ENCODE measurements at regions not wholly inside any gene's neighbourhood (a gene's known extent, or its start where the extent isn't known, plus 50 kb on each side); places are given as distances from the start of the nearest gene placed in this dataset.

DNA sequence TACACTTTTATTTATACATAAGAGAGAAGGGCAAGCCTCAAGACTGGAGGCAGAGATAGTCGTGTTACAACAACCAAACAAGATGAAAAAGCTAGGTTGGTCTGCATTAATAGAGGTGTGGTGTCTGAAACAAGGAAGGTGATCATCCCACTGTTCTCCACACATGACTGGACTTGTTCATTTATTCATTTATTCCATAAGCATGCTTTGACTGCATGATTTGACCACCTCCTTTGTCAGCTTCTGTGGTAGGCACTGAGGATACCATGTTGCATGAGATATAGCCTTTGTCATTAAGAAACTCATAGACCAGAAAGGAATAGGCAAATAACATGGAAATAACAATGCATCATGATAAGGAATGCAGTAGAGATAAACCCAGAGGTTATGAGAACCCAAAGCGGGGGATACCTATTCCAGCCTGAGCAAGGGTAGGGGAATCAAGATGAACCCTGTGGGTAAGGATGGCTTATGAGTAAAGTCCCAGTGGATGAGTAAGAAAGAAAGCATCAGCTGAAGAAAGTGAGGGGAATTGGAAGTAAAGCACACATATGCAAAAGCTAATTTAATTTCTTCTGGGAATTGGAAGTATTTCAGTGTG is 173.7 kb upstream of the FGGY start:
- DNase-seq (ENCODE audit: low read depth in 2 of 2), result no peak

GRCh38 chr1:59124166-59124565 is 172.7 kb upstream of the FGGY start:
- no peak for DNase-seq (ENCODE audit: low read depth in 2 of 2)

DNA sequence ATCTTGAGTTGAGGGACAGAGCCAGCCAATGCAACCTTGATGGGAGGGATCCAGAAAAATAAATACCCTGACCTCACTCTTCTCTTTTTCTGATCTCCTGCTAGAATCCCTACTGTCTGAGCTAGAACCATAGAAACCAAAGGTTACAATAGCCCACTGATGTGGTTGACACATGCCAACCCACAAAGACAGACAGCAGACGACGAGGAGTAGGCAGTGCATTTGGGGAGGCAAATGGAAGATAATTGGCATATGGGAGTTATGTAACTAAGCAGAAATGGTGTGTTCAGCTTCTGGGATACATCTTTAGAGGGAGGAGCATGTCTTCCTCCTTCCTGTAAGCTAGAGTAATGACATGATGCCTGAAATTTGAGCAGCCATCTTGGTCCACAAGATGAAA is 171.7 kb upstream of the FGGY start:
- no peak for DNase-seq (ENCODE audit: low read depth in 2 of 2)

DNA sequence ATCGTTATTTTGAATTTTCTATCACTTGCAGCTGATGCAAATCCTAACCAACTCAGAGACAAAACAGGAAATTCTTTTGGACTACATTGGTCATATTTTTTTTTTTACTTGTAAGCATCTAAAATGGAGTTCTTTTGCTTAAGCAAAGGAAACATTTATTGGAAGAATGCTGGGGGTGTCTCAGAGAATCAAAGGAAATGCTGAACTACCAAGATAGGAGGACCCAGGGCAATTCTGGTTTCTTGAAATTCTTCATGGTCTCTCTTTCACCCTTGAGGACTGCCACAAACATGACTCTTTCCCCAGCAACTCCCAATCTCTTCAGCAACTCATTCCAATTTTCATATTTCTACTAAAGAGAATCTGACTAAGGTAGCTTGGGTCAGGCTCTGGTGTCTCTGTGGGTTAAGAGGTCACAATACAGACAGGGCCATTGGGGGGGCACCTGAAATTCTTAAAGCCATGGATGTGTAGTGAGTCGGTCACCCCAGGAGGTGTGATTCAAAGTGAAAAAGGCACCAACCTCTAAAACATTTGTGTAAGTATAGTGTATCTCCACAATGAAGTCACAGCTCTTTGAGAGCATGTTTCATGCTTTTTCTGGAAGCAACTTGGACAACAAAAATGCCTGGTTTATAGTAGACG is 171.1 kb upstream of the FGGY start:
- DNase-seq (ENCODE audit: low read depth in 2 of 2), result no peak

DNA sequence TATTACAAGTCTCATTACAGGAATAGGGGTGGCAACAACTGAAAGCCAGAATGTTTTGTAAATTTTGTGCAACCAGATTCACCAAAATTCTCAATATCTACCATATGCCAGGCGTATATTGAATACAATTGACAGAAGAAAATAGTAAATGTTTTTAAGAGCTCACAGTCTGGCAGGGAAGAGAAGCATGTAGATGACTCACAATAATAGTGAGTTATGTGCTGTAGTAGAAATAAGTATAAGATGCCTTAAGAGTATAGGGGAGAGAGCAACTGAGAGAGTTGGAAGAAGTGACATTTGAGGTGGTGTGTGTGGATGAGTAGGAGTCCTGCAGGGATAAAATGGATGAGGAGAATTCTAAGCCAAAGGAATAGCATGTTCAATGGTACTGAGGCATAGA is 170.5 kb upstream of the FGGY start:
- DNase-seq (ENCODE audit: low read depth in 2 of 2), result no peak

DNA sequence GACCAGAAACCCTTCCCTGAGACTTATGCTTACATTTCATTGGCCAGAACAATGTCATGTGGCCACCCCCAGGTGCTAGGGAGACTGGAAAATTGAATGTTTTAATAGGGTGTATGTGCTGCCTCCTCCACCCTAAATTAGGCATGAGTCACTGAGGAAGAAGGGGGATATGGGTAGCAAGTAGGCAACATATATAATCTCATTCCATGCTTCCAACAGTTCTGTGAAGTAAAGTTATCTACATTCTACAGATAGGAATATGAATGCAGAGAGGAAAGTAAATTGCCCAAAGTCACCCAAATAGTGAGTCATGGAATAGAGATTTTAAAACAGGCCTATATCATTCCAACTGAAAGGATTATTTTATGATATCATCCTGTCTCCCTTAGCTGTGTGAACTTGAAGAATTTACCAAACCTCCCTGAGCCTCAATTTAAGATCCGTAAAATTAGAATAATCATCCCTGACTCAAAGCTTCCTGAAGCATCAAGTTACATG is 168.6 kb upstream of the FGGY start:
- DNase-seq (ENCODE audit: low read depth in 2 of 2), result no peak

DNA sequence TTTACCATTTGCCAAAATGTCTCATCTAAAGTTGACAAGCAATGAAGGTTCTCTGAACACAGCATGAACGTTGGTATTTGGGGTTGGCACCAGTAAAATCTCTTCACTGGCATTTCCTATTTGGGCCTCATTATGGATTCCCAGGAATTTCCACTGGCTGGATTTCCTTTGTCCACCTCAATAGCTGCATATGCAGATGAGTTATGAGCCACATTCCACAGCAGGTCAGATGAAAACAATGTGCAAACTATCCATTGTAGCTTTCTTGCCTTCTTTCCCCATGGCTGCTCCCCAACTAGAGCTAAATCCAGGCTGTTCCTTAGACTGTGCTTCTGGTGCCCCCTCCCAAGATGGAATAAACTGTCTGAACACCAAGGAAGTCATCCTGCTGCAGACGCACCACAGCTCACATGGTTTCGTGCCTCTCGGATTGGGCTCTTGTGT is 168.1 kb upstream of the FGGY start:
- DNase-seq (ENCODE audit: low read depth in 2 of 2), result no peak

DNA sequence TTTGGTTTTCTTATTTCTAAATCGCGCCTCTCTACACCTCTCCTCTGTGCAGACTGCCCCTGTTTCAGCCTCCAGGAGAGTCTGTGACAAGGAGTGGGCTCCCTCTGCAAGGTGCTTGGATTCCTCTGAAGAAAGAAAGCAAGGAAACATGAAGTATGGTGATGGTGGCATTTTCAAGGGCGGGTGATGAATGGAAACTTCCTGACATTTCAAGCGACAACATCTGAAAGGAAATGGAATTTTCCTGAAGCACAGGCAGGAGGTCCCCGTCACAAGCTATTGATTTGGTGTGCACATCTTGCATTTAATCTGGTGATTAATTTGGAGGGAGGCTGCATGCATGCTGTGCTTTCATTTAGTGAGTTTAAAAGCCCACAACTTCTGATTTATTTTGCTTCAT is 164.6 kb upstream of the FGGY start:
- no peak for DNase-seq (ENCODE audit: low read depth in 2 of 2)

DNA sequence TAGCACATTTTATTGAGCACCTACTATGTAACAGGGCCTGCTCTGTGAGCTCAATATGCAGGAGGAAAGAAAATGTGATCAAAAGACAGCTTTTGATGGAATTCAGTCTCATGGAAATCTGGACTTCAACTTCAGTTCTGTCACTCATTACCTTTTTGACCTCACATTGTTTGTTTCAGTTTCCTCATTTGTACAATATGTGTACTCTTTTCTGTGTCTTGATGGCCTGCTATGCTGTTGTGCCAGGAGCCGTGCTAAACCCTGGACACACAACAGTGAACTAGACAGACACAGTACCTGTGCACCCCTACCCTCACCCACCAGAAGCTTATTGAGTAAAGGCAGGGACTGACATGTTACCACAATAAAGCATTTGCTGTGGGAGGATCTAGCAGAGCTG is 162.9 kb upstream of the FGGY start:
- no peak for DNase-seq (ENCODE audit: low read depth in 2 of 2)

- DNase-seq (ENCODE audit: low read depth in 2 of 2), result no peak
These were observed 161.1 kb upstream of the FGGY start for GRCh38 chr1:59135761-59136255.

- DNase-seq (ENCODE audit: low read depth in 2 of 2), result no peak
These were observed 160.2 kb upstream of the FGGY start for GRCh38 chr1:59136541-59137275.

- no peak for DNase-seq (ENCODE audit: low read depth in 2 of 2)
These were observed 159.6 kb upstream of the FGGY start for GRCh38 chr1:59137276-59137615.

GRCh38 chr1:59137968-59138367 is 158.9 kb upstream of the FGGY start:
- DNase-seq (ENCODE audit: low read depth in 2 of 2), result no peak

DNA sequence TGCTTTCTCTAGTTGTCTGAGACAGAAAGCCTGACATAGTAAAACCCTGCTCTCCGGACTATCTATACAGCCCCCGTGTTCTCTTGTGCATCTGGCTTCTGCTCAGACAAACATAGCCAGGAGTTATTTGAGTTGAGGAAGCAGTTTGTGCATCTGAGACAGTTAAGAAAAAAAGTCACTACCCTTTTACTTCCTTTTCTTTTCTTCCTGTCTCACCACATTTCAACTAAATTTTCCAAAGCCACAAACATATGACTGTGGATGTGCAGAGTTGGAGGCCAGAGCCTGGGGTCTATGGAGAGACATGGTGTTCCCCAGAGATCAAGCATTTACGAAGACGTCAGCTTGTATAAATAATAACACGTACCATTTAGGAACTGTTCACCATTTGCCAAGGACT is 158.5 kb upstream of the FGGY start:
- DNase-seq (ENCODE audit: low read depth in 2 of 2), result no peak

GRCh38 chr1:59139396-59139795 is 157.5 kb upstream of the FGGY start:
- no peak for DNase-seq (ENCODE audit: low read depth in 2 of 2)

DNA sequence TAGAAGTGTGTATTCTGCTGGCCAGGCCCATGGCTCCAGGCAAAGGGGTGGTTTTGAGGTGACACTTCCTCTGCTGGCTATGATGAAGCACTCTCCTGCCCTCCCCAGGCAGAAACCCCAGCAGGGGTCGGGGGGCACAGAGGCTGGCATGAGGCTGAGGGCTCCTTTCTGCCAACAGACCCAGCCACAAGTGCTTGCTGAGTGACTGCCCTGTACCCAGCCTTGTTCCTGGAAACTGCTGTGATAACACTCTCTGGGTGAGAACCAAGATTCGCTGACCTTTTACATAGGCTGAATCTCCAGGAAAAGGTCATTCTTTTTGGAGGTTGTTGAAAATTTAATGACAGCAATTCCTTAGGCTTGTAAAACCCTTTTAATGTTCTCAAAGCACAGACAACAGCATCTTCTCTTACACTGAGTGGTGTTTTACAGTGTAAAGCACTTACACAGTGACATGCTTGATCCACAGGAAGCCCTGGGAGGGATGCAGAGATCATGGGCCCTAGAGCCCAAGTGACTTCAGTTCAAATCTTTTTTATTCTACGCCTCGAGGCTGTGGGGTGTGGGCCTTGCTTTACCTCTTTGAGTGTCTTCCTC is 155.5 kb upstream of the FGGY start:
- DNase-seq (ENCODE audit: low read depth in 2 of 2), result no peak

GRCh38 chr1:59142311-59143132 is 154.4 kb upstream of the FGGY start:
- DNase-seq (ENCODE audit: low read depth in 2 of 2), result no peak

GRCh38 chr1:59143133-59143487 is 153.8 kb upstream of the FGGY start:
- DNase-seq (ENCODE audit: low read depth in 2 of 2), result no peak

DNA sequence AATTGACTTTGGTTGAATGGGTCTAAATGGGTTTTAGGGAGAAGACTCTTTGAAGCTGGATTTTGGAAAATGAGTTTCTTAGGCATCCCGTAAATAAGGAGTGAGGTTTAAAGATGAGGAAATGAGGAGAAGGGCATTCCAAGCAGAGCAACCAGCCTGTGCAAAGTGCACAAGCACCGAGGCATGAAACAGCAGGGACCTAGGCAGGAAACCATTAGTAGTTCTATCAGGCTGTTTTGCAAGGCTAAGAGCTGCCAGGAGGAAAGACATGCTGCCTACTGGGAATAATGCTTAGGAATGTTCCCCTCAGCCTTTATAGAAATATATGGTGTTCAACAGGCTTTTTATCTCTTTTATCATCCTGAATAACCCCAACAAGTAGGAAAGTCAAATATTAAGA is 153.1 kb upstream of the FGGY start:
- no peak for DNase-seq (ENCODE audit: low read depth in 2 of 2)

- DNase-seq (ENCODE audit: low read depth in 2 of 2), result no peak
These were observed 151.9 kb upstream of the FGGY start for GRCh38 chr1:59144959-59145358.

DNA sequence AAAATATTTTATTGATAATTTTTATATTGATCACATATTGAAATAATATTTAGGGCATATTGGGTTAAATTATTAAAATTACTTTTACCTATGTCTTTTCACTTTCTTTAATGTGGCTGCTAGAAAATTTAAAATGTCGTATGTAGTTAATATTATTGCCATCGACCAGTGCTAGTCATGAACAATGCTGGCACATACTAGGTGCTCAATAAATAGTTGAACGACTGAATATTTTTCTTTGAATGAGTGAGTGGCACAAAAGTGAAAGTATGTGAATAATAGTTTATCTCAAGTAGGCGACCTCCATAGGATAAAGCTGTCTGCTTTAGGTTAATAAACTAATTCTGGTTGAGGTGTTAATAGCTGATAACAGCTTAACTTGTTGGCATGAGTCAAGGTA is 150.8 kb upstream of the FGGY start:
- DNase-seq (ENCODE audit: low read depth in 2 of 2), result no peak
